ENCODE measurements at regions not wholly inside any gene's neighbourhood (a gene's known extent, or its start where the extent isn't known, plus 50 kb on each side); places are given as distances from the start of the nearest gene placed in this dataset.

DNA sequence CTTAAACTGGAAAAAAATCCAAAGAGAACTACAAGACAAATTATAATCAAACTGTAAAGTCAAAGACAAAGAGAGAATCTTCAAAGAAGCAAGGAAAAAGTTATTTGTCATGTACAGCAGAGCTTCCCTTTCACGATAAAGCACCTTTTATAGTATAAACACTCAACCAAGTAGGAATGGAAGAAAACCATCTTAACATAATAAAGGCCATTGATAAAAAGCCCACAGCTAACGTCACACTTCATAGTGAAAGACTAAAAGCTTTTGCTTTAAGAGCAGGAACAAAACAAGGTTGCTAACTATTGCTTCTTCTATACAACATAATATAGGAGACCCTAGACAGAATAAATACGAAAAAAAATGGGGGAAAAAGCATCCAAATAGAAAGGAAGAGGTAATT, 595.7 kb upstream of the POU3F4 start:
- no peak for FAIRE-seq
- DNase-seq (ENCODE audit: insufficient read length, low spot score) = no peak
- no peak for TF ChIP-seq CTCF (IDR thresholded peaks at IDR 0.05; ENCODE audit: insufficient read depth, missing control alignments)

DNA sequence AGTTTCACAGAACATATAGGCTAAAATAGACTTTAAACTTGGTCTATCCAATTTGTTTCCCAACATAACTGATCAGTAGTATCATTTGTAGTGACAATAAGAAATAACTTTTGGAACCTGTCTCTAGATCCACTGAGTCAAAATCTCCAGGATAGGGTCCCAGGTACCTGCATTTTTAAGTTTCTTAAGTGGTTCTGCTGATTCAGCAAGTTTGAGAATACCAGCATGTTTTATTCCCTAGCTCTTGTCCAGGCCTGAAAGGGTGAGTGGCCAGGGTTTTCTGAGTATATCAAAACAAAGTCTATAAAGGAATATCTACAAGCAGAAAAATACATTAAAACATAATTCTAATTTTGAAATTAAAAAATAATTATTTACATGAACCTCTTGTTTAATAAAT, 573.1 kb upstream of the POU3F4 start:
- TF ChIP-seq CTCF (IDR thresholded peaks at IDR 0.05; ENCODE audit: insufficient read depth, missing control alignments) = no peak
- DNase-seq (ENCODE audit: insufficient read length, low spot score) (no peak), FAIRE-seq (no peak)

GRCh38 chrX:82945332-82945731, 562.8 kb upstream of the POU3F4 start:
- DNase-seq (ENCODE audit: insufficient read length, low spot score) (no peak), FAIRE-seq (no peak)

DNA sequence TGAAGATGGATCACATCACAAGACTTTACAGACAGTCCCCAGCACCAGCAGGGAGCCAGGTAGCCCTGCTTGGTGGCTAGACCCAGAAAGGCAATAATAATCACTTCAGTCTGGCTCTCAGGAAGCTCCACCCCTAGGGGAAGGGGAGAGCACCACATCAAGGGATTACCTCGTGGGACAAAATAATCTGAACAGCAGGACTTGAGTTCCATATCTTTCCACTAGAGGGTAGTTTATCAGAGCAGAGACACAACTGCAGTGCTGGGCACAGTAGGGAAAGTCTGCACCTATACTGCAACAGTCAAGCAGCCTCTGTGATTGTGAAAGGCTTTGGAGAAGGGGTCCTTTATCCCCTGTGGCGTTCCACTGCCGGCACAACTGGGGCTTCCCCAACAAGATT, 547.0 kb upstream of the POU3F4 start:
- DNase-seq (ENCODE audit: insufficient read length, low spot score) = no peak
- TF ChIP-seq CTCF (IDR thresholded peaks at IDR 0.05; ENCODE audit: insufficient read depth, missing control alignments) = no peak
- FAIRE-seq = no peak

More at GRCh38 chrX:82945332-82945731, 562.8 kb upstream of the POU3F4 start:
- TF ChIP-seq CTCF (IDR thresholded peaks at IDR 0.05; ENCODE audit: insufficient read depth, missing control alignments) = no peak

DNA sequence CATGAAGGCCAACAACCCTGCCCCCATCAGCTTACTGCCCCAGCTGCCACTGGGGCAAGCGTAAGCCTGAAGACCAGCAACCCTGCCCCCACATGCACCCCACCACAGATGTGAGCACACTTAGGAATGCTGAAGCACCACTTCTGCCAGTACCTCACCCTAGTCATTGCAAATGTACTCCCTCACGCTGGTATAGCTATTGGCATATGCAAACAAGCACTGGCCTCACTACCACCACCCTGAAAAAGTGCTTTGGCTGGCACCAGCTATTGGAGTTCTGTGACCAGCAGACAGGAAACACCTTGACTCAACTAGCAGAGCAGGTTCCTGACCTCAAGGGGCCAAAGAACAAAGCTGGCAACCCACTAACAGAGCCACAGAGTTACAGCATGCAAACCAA, 534.4 kb upstream of the POU3F4 start:
- no peak for TF ChIP-seq CTCF (IDR thresholded peaks at IDR 0.05; ENCODE audit: insufficient read depth, missing control alignments)

GRCh38 chrX:82998163-82998562, 509.9 kb upstream of the POU3F4 start:
- DNase-seq (ENCODE audit: insufficient read length, low spot score) (no peak), FAIRE-seq (no peak)
- TF ChIP-seq CTCF (IDR thresholded peaks at IDR 0.05; ENCODE audit: insufficient read depth, missing control alignments) = no peak

More for the DNA sequence above, 534.4 kb upstream of the POU3F4 start:
- FAIRE-seq (no peak), DNase-seq (ENCODE audit: insufficient read length, low spot score) (no peak)

DNA sequence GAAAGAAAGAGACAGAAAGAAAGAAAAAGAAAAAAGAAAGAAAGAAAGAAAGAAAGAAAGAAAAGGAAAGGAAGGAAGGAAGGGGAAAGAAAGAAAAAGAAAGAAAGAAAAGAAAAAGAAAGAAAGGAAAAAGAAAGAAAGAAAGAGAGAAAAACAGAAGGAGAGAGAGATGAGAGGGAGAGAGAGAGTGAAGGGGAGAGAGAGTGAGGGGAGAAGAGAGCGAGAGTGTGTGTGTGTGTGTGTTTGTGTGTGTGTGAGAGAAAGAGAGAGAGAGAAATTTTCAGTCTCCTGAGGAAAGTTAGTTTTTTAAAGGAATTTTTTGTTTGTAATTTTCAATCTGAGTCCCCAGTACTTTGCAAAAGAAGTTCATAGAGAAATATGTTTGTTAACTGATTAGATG, 504.1 kb upstream of the POU3F4 start:
- DNase-seq (ENCODE audit: insufficient read length, low spot score) = no peak
- TF ChIP-seq CTCF (IDR thresholded peaks at IDR 0.05; ENCODE audit: insufficient read depth, missing control alignments) = no peak
- no peak for FAIRE-seq

Data from D721Med (cell line).